H9 (cell line): ENCODE measurements at regions not wholly inside any gene's neighbourhood (a gene's known extent, or its start where the extent isn't known, plus 50 kb on each side); places are given as distances from the start of the nearest gene placed in this dataset.
A peak's percentile ranks its signal among the peaks of the same experiment; 100 is the strongest.

Source experiments
- DNase-seq: peaks from one replicate; pipeline ENCODE4 v3.0.0-alpha.2; 2017
- H2AFZ ChIP-seq: one replicate; pipeline ENCODE4 v1.6.1; 2013; ENCODE audit warnings: mild to moderate bottlenecking, low read length, control low read depth, moderate library complexity
- H2AK5ac ChIP-seq: 2 replicates; pipeline ENCODE4 v1.6.1; 2013; ENCODE audit warnings: low read length, control low read depth, mixed read lengths; ENCODE audit not compliant: insufficient read length
- H2BK120ac ChIP-seq: one replicate; pipeline ENCODE4 v1.6.1; 2013; ENCODE audit warnings: low read depth, mild to moderate bottlenecking, low read length, control low read depth, inconsistent platforms; ENCODE audit not compliant: poor library complexity, severe bottlenecking
- H2BK12ac ChIP-seq: 2 replicates; pipeline ENCODE4 v1.6.1; 2013; ENCODE audit warnings: low read length, control low read depth, mixed read lengths, low read depth; ENCODE audit not compliant: insufficient read length
- H2BK15ac ChIP-seq: 2 replicates; pipeline ENCODE4 v1.6.1; 2013; ENCODE audit warnings: low read depth, low read length, control low read depth
- H2BK20ac ChIP-seq: one replicate; pipeline ENCODE4 v1.6.1; 2013; ENCODE audit warnings: low read depth, mild to moderate bottlenecking, low read length, control low read depth, inconsistent platforms; ENCODE audit not compliant: poor library complexity, severe bottlenecking
- H2BK5ac ChIP-seq: 2 replicates; pipeline ENCODE4 v1.6.1; 2013; ENCODE audit warnings: low read length, control low read depth, mixed read lengths; ENCODE audit not compliant: insufficient read length
- H3K14ac ChIP-seq: 2 replicates; pipeline ENCODE4 v1.6.1; 2013; ENCODE audit warnings: low read length, control low read depth; ENCODE audit not compliant: insufficient read depth
- H3K18ac ChIP-seq: 2 replicates; pipeline ENCODE4 v1.6.1; 2013; ENCODE audit warnings: low read depth, mild to moderate bottlenecking, mixed read lengths, low read length, control low read depth; ENCODE audit not compliant: insufficient read length
- H3K23ac ChIP-seq: 2 replicates; pipeline ENCODE4 v1.6.1; 2013; ENCODE audit warnings: low read length, control low read depth, mixed read lengths, low read depth; ENCODE audit not compliant: insufficient read length
- H3K23me2 ChIP-seq: 2 replicates; pipeline ENCODE4 v1.6.1; 2013; ENCODE audit warnings: low read depth, mild to moderate bottlenecking, mixed read lengths, low read length, control low read depth; ENCODE audit not compliant: insufficient read length, poor library complexity, severe bottlenecking
- H3K27ac ChIP-seq: 2 replicates; pipeline ENCODE4 v1.5.1; 2013; ENCODE audit warnings: low read length, control low read depth, mixed read lengths, low read depth; ENCODE audit not compliant: insufficient read length
- H3K27me3 ChIP-seq: 2 replicates; pipeline ENCODE4 v1.6.1; 2013; ENCODE audit warnings: low read length, control low read depth, inconsistent platforms; ENCODE audit not compliant: insufficient read depth
- H3K4ac ChIP-seq: 2 replicates; pipeline ENCODE4 v1.6.1; 2013; ENCODE audit warnings: low read depth, mild to moderate bottlenecking, control low read depth, inconsistent platforms, low read length, moderate library complexity
- H3K4me1 ChIP-seq: 2 replicates; pipeline ENCODE4 v1.6.1; 2013; ENCODE audit warnings: low read length, control low read depth, inconsistent platforms; ENCODE audit not compliant: insufficient read depth
- H3K4me2 ChIP-seq: 2 replicates; pipeline ENCODE4 v1.6.1; 2013; ENCODE audit warnings: low read length, control low read depth, mixed read lengths; ENCODE audit not compliant: insufficient read length, insufficient read depth
- H3K56ac ChIP-seq: 2 replicates; pipeline ENCODE4 v1.6.1; 2013; ENCODE audit warnings: low read depth, mild to moderate bottlenecking, mixed read lengths, low read length, control low read depth; ENCODE audit not compliant: insufficient read length
- H3K79me1 ChIP-seq: 2 replicates; pipeline ENCODE4 v1.6.1; 2013; ENCODE audit warnings: low read depth, mild to moderate bottlenecking, moderate library complexity, low read length, control low read depth, inconsistent platforms; ENCODE audit not compliant: insufficient read depth, poor library complexity, severe bottlenecking
- H3K79me2 ChIP-seq: 2 replicates; pipeline ENCODE4 v1.6.1; 2013; ENCODE audit warnings: low read length, control low read depth, inconsistent platforms; ENCODE audit not compliant: insufficient read depth
- H3K9ac ChIP-seq: 2 replicates; pipeline ENCODE4 v1.6.1; 2013; ENCODE audit warnings: low read length, control low read depth, mixed read lengths; ENCODE audit not compliant: insufficient read length; ENCODE audit errors: extremely low read depth
- H3K9me3 ChIP-seq: one replicate; pipeline ENCODE4 v1.6.1; 2013; ENCODE audit warnings: low read depth, low read length, inconsistent platforms; ENCODE audit not compliant: control insufficient read depth
- H3T11ph ChIP-seq: one replicate; pipeline ENCODE4 v1.6.1; 2013; ENCODE audit warnings: mild to moderate bottlenecking, low read length, control low read depth, inconsistent platforms
- H4K20me1 ChIP-seq: one replicate; pipeline ENCODE4 v1.6.1; 2013; ENCODE audit not compliant: control insufficient read depth, insufficient read length, insufficient read depth
- H4K5ac ChIP-seq: 2 replicates; pipeline ENCODE4 v1.6.1; 2013; ENCODE audit warnings: low read depth, mild to moderate bottlenecking, mixed read lengths, low read length, control low read depth; ENCODE audit not compliant: insufficient read length
- H4K8ac ChIP-seq: replicated peaks from 2 replicates; pipeline ENCODE4 v1.6.1; 2013; ENCODE audit warnings: low read length, control low read depth, mixed read lengths, low read depth; ENCODE audit not compliant: insufficient read length
- H4K91ac ChIP-seq: 2 replicates; pipeline ENCODE4 v1.6.1; 2013; ENCODE audit warnings: low read depth, mild to moderate bottlenecking, moderate library complexity, mixed read lengths, low read length, control low read depth; ENCODE audit not compliant: insufficient read length
- H3K27ac Mint-ChIP-seq, 3 experiments: 2 replicates in 2 of 3; 3 replicates in 1 of 3; pipeline ENCODE4 v1.8.0; 2020 to 2021; ENCODE audit warnings: mixed read lengths in 3 of 3, mild to moderate bottlenecking in 1 of 3, moderate library complexity in 1 of 3
- H3K27me3 Mint-ChIP-seq: 2 replicates; pipeline ENCODE4 v1.8.0; 2021; ENCODE audit warnings: low read depth, mild to moderate bottlenecking, moderate library complexity, mixed read lengths
- H3K36me3 Mint-ChIP-seq, 3 experiments: 2 replicates in 2 of 3; 3 replicates in 1 of 3; pipeline ENCODE4 v1.8.0; 2020 to 2021; ENCODE audit warnings: low read depth in 3 of 3, mixed read lengths in 3 of 3; ENCODE audit not compliant: insufficient read depth in 1 of 3
- H3K4me1 Mint-ChIP-seq, 2 experiments: 2 replicates each; pipeline ENCODE4 v1.8.0; 2020; ENCODE audit warnings: mixed read lengths in 2 of 2
- H3K4me3 Mint-ChIP-seq, 2 experiments: 2 replicates in 1 of 2; 3 replicates in 1 of 2; pipeline ENCODE4 v1.8.0; 2020 to 2021; ENCODE audit warnings: mild to moderate bottlenecking in 2 of 2, mixed read lengths in 2 of 2, moderate library complexity in 1 of 2
- H3K9me3 Mint-ChIP-seq, 2 experiments: 2 replicates in 1 of 2; 3 replicates in 1 of 2; pipeline ENCODE4 v1.8.0; 2020; ENCODE audit warnings: mild to moderate bottlenecking in 2 of 2, mixed read lengths in 2 of 2, moderate library complexity in 1 of 2
- CTCF ChIP-seq: fragments of 200-600 bp; sonication (generic); conservative IDR thresholded peaks from 3 replicates; pipeline ENCODE4 v1.8.0; 2021; ENCODE audit warnings: antibody characterized with exemption, mild to moderate bottlenecking
- WGBS: extraction: QIAGEN DNeasy Blood & Tissue Kit; methylation state at CpG from one replicate; pipeline ENCODE4 v1.1.7; 2013; ENCODE audit warnings: missing lambda C conversion rate, low lambda C conversion rate, mixed read lengths; ENCODE audit not compliant: insufficient read length; ENCODE audit errors: extremely low coverage; 5-methylcytosine and 5-hydroxymethylcytosine counted together

- Mint-ChIP-seq H3K36me3 (0 out of 7 replicates have a peak, but pooled peaks cover 0 to 2% (median 0%) of the 10 kb centered on the region in 3 experiments), H3K27ac (no peak overlapping the region)
Measured at GRCh38 chrX:9318766-9319165, 146.1 kb upstream of the TBL1X start.

More at GRCh38 chrX:9318766-9319165, 146.1 kb upstream of the TBL1X start:
- Mint-ChIP-seq H3K9me3 (peaks cover 0 to 49% of the 10 kb centered on the region in 2 experiments; a peak in 2 of 5 replicates), H3K4me3 (no peak overlapping the region), H3K27me3 (no peaks in the 10 kb centered on the region), H3K4me1 (peaks cover 12 to 14% of the 10 kb centered on the region in 2 experiments)
- H3K23me2 ChIP-seq = no peaks in the 10 kb centered on the region
- H2BK5ac ChIP-seq = no peak overlapping the region
- H3T11ph ChIP-seq = no peak overlapping the region
- H3K79me2 ChIP-seq = no peaks in the 10 kb centered on the region
- H4K20me1 ChIP-seq = no peaks in the 10 kb centered on the region
- no CpG with 5 or more reads among the region's 14 CpGs for WGBS
- H3K9ac ChIP-seq = no peak overlapping the region
- H3K79me1 ChIP-seq = no peaks in the 10 kb centered on the region
- no peaks in the 10 kb centered on the region for H3K9me3 ChIP-seq
- no peak overlapping the region for H2BK120ac ChIP-seq
- H2AFZ ChIP-seq = no peak overlapping the region
- no peak overlapping the region for H3K4me2 ChIP-seq
- no peak overlapping the region for H3K23ac ChIP-seq
- no peak overlapping the region for H4K5ac ChIP-seq
- no peak overlapping the region for H3K4ac ChIP-seq
- no peak for DNase-seq
- no peaks in the 10 kb centered on the region for H3K27me3 ChIP-seq
- H2BK15ac ChIP-seq = no peak overlapping the region
- H2BK12ac ChIP-seq = no peak overlapping the region
- H2BK20ac ChIP-seq = no peak overlapping the region
- H2AK5ac ChIP-seq = no peak overlapping the region
- H3K18ac ChIP-seq = no peak overlapping the region
- H3K4me1 ChIP-seq = peaks cover 8% of the 10 kb centered on the region
- no peak overlapping the region for H3K56ac ChIP-seq
- H3K27ac ChIP-seq = no peak overlapping the region
- no peak for TF ChIP-seq CTCF
- H4K8ac ChIP-seq = no peak overlapping the region
- peak overlapping the region; percentile 63; the same call in 1 of the 2 replicates for H3K14ac ChIP-seq
- no peak overlapping the region for H4K91ac ChIP-seq
